CD8-positive, alpha-beta memory T cell (primary cell): ENCODE measurements at regions not wholly inside any gene's neighbourhood (a gene's known extent, or its start where the extent isn't known, plus 50 kb on each side); places are given as distances from the start of the nearest gene placed in this dataset.

Experiments
- CTCF ChIA-PET: fragments of 350-600 bp; sonication (Branson Sonifier 250); formaldehyde crosslinking; loops from one replicate; lab custom pipeline; 2021; ENCODE audit warnings: antibody characterized with exemption; lab: Charles Lee
- POLR2A ChIA-PET: fragments of 350-600 bp; sonication (Branson Sonifier 250); formaldehyde crosslinking; loops from one replicate; lab custom pipeline; 2021; ENCODE audit warnings: antibody characterized with exemption; lab: Charles Lee
- DNase-seq, 5 donors: peaks; one replicate each; pipeline versions ENCODE4 v3.0.0 to v3.0.0-alpha.2; 2020 to 2022; ENCODE audit warnings: mixed read lengths in 1 of 5
- H3K27ac ChIP-seq: one replicate; pipeline ENCODE4 v1.7.0; 2013; ENCODE audit warnings: low read depth, mild to moderate bottlenecking, low read length, moderate library complexity
- H3K27me3 ChIP-seq: 2 replicates; pipeline ENCODE4 v1.7.0; 2013; ENCODE audit warnings: low read length, mild to moderate bottlenecking; ENCODE audit not compliant: insufficient read depth, poor library complexity, severe bottlenecking
- H3K36me3 ChIP-seq: 2 replicates; pipeline ENCODE4 v1.7.0; 2013; ENCODE audit warnings: mild to moderate bottlenecking, low read length, moderate library complexity; ENCODE audit not compliant: insufficient read depth
- H3K4me1 ChIP-seq: 2 replicates; pipeline ENCODE4 v1.7.0; 2013; ENCODE audit warnings: mild to moderate bottlenecking, low read length, moderate library complexity; ENCODE audit not compliant: insufficient read depth
- H3K4me3 ChIP-seq: 2 replicates; pipeline ENCODE4 v1.7.0; 2013; ENCODE audit warnings: mild to moderate bottlenecking, low read length
- H3K9me3 ChIP-seq: 2 replicates; pipeline ENCODE4 v1.7.0; 2013; ENCODE audit warnings: mild to moderate bottlenecking, low read length
- H3K27ac Mint-ChIP-seq, 8 donors: one replicate each; pipeline ENCODE4 v1.8.0; 2020 to 2021; ENCODE audit warnings: mixed read lengths in 8 of 8, mild to moderate bottlenecking in 6 of 8, inconsistent platforms in 3 of 8, moderate library complexity in 3 of 8
- H3K27me3 Mint-ChIP-seq, 2 donors: one replicate each; pipeline ENCODE4 v1.8.0; 2020 to 2021; ENCODE audit warnings: mixed read lengths in 2 of 2, mild to moderate bottlenecking in 1 of 2, moderate library complexity in 1 of 2
- H3K36me3 Mint-ChIP-seq, 3 donors: one replicate each; pipeline ENCODE4 v1.8.0; 2020 to 2021; ENCODE audit warnings: mixed read lengths in 3 of 3, inconsistent platforms in 1 of 3, mild to moderate bottlenecking in 1 of 3
- H3K4me1 Mint-ChIP-seq, 3 donors: one replicate each; pipeline ENCODE4 v1.8.0; 2020 to 2021; ENCODE audit warnings: mixed read lengths in 3 of 3, inconsistent platforms in 1 of 3, mild to moderate bottlenecking in 1 of 3
- H3K4me3 Mint-ChIP-seq, 7 donors: one replicate each; pipeline ENCODE4 v1.8.0; 2020 to 2021; ENCODE audit warnings: mixed read lengths in 7 of 7, mild to moderate bottlenecking in 6 of 7, moderate library complexity in 4 of 7, inconsistent platforms in 2 of 7
- H3K9me3 Mint-ChIP-seq, 5 donors: one replicate each; pipeline ENCODE4 v1.8.0; 2020 to 2022; ENCODE audit warnings: mixed read lengths in 5 of 5, mild to moderate bottlenecking in 3 of 5, moderate library complexity in 2 of 5, inconsistent platforms in 1 of 5

- peak in 2 of 5 donors; percentile 0 to 23 for DNase-seq
- Histone ChIP-seq H3K27ac (no peak overlapping the region), H3K9me3 (no peaks in the 10 kb centered on the region), H3K4me1 (peaks cover 8% of the 10 kb centered on the region), H3K4me3 (no peak overlapping the region), H3K27me3 (no peaks in the 10 kb centered on the region), H3K36me3 (no peaks in the 10 kb centered on the region)
- Mint-ChIP-seq H3K4me3 (no peak overlapping the region), H3K4me1 (peaks cover 11 to 18% (median 15%) of the 10 kb centered on the region in 3 donors), H3K27ac (no peak overlapping the region), H3K9me3 (no peaks in the 10 kb centered on the region), H3K36me3 (no peaks in the 10 kb centered on the region), H3K27me3 (peaks cover 0 to 4% of the 10 kb centered on the region in 2 donors)
- POLR2A ChIA-PET: no interaction called here
- CTCF ChIA-PET: no interaction called here
Observed at GRCh38 chr14:105866841-105867321, 340.5 kb downstream of the TMEM121 start.

GRCh38 chr14:105867961-105868599 is 341.7 kb downstream of the TMEM121 start:
- ChIA-PET POLR2A (no interaction called here), CTCF (no interaction called here)
- no peaks in the 10 kb centered on the region for H3K9me3 ChIP-seq
- no peak overlapping the region for H3K27ac Mint-ChIP-seq
- H3K27me3 ChIP-seq: no peaks in the 10 kb centered on the region
- H3K36me3 Mint-ChIP-seq: no peaks in the 10 kb centered on the region
- no peaks in the 10 kb centered on the region for H3K9me3 Mint-ChIP-seq
- no peaks in the 10 kb centered on the region for H3K36me3 ChIP-seq
- no peaks in the 10 kb centered on the region for H3K27me3 Mint-ChIP-seq
- peak in 1 of 5 donors; percentile 36 for DNase-seq
- H3K4me3 Mint-ChIP-seq: no peak overlapping the region
- H3K4me1 Mint-ChIP-seq: peaks cover 0 to 6% (median 6%) of the 10 kb centered on the region in 3 donors
- H3K4me1 ChIP-seq: no peaks in the 10 kb centered on the region
- H3K4me3 ChIP-seq: no peak overlapping the region
- no peak overlapping the region for H3K27ac ChIP-seq

- POLR2A ChIA-PET: no interaction called here
- no peaks in the 10 kb centered on the region for H3K9me3 Mint-ChIP-seq
Observed at GRCh38 chr14:105871590-105871989, 345.2 kb downstream of the TMEM121 start.

GRCh38 chr14:105873870-105874512 is 347.6 kb downstream of the TMEM121 start:
- peaks cover 0 to 4% of the 10 kb centered on the region in 2 donors for H3K27me3 Mint-ChIP-seq
- no peaks in the 10 kb centered on the region for H3K9me3 ChIP-seq
- no peaks in the 10 kb centered on the region for H3K36me3 ChIP-seq
- no peaks in the 10 kb centered on the region for H3K36me3 Mint-ChIP-seq
- no peak for DNase-seq
- no peaks in the 10 kb centered on the region for H3K9me3 Mint-ChIP-seq
- no peak overlapping the region for H3K4me3 Mint-ChIP-seq
- H3K27ac Mint-ChIP-seq: no peak overlapping the region
- no peak overlapping the region for H3K4me3 ChIP-seq
- no peaks in the 10 kb centered on the region for H3K27me3 ChIP-seq
- H3K4me1 Mint-ChIP-seq: peaks cover 0 to 1% (median 0%) of the 10 kb centered on the region in 3 donors
- ChIA-PET CTCF (no interaction called here), POLR2A (no interaction called here)
- no peak overlapping the region for H3K27ac ChIP-seq
- H3K4me1 ChIP-seq: no peaks in the 10 kb centered on the region

More at GRCh38 chr14:105871590-105871989, 345.2 kb downstream of the TMEM121 start:
- no peak overlapping the region for H3K4me3 Mint-ChIP-seq
- CTCF ChIA-PET: no interaction called here
- no peaks in the 10 kb centered on the region for H3K27me3 Mint-ChIP-seq
- peaks cover 0 to 4% (median 0%) of the 10 kb centered on the region in 3 donors for H3K4me1 Mint-ChIP-seq
- no peak overlapping the region for H3K27ac Mint-ChIP-seq
- Histone ChIP-seq H3K36me3 (no peaks in the 10 kb centered on the region), H3K4me1 (no peaks in the 10 kb centered on the region), H3K4me3 (no peak overlapping the region), H3K9me3 (no peaks in the 10 kb centered on the region), H3K27ac (no peak overlapping the region), H3K27me3 (no peaks in the 10 kb centered on the region)
- no peak for DNase-seq
- H3K36me3 Mint-ChIP-seq: no peaks in the 10 kb centered on the region

GRCh38 chr14:105876158-105876557 is 349.8 kb downstream of the TMEM121 start:
- ChIA-PET CTCF (no interaction called here), POLR2A (no interaction called here)
- H3K4me1 Mint-ChIP-seq: peaks cover 0 to 4% (median 3%) of the 10 kb centered on the region in 3 donors

GRCh38 chr14:105876829-105877228 is 350.4 kb downstream of the TMEM121 start:
- Mint-ChIP-seq H3K27ac (no peak overlapping the region), H3K9me3 (no peaks in the 10 kb centered on the region), H3K36me3 (no peaks in the 10 kb centered on the region), H3K27me3 (peaks cover 0 to 4% of the 10 kb centered on the region in 2 donors), H3K4me1 (peaks cover 0 to 4% (median 3%) of the 10 kb centered on the region in 3 donors), H3K4me3 (no peak overlapping the region)
- Histone ChIP-seq H3K36me3 (no peaks in the 10 kb centered on the region), H3K4me1 (no peaks in the 10 kb centered on the region), H3K9me3 (no peaks in the 10 kb centered on the region), H3K4me3 (no peak overlapping the region), H3K27ac (no peak overlapping the region), H3K27me3 (no peaks in the 10 kb centered on the region)
- POLR2A ChIA-PET: no interaction called here
- DNase-seq: peak in 1 of 5 donors; percentile 26
- CTCF ChIA-PET: no interaction called here

More at GRCh38 chr14:105876158-105876557, 349.8 kb downstream of the TMEM121 start:
- Histone ChIP-seq H3K9me3 (no peaks in the 10 kb centered on the region), H3K4me1 (no peaks in the 10 kb centered on the region), H3K27me3 (no peaks in the 10 kb centered on the region), H3K36me3 (no peaks in the 10 kb centered on the region), H3K27ac (no peak overlapping the region), H3K4me3 (no peak overlapping the region)
- Mint-ChIP-seq H3K27me3 (peaks cover 0 to 4% of the 10 kb centered on the region in 2 donors), H3K9me3 (no peaks in the 10 kb centered on the region), H3K36me3 (no peaks in the 10 kb centered on the region), H3K4me3 (no peak overlapping the region), H3K27ac (no peak overlapping the region)
- no peak for DNase-seq

GRCh38 chr14:105877645-105878044 is 351.3 kb downstream of the TMEM121 start:
- Mint-ChIP-seq H3K36me3 (no peaks in the 10 kb centered on the region), H3K4me1 (peaks cover 0 to 4% (median 3%) of the 10 kb centered on the region in 3 donors), H3K27me3 (peaks cover 0 to 4% of the 10 kb centered on the region in 2 donors), H3K27ac (no peak overlapping the region), H3K4me3 (no peak overlapping the region), H3K9me3 (no peaks in the 10 kb centered on the region)
- no peaks in the 10 kb centered on the region for H3K36me3 ChIP-seq
- no peak overlapping the region for H3K27ac ChIP-seq
- CTCF ChIA-PET: no interaction called here
- H3K27me3 ChIP-seq: no peaks in the 10 kb centered on the region
- H3K9me3 ChIP-seq: no peaks in the 10 kb centered on the region
- H3K4me3 ChIP-seq: no peak overlapping the region
- POLR2A ChIA-PET: no interaction called here
- no peak for DNase-seq
- no peaks in the 10 kb centered on the region for H3K4me1 ChIP-seq

- no peaks in the 10 kb centered on the region for H3K9me3 Mint-ChIP-seq
- no peaks in the 10 kb centered on the region for H3K36me3 Mint-ChIP-seq
- DNase-seq: peak in 2 of 5 donors; percentile 0 to 34
- H3K4me1 ChIP-seq: no peaks in the 10 kb centered on the region
- H3K27me3 ChIP-seq: no peaks in the 10 kb centered on the region
- no peak overlapping the region for H3K27ac ChIP-seq
- POLR2A ChIA-PET: no interaction called here
- no peaks in the 10 kb centered on the region for H3K9me3 ChIP-seq
- peaks cover 0 to 4% (median 3%) of the 10 kb centered on the region in 3 donors for H3K4me1 Mint-ChIP-seq
- no peaks in the 10 kb centered on the region for H3K36me3 ChIP-seq
- H3K27ac Mint-ChIP-seq: no peak overlapping the region
- peaks cover 0 to 4% of the 10 kb centered on the region in 2 donors for H3K27me3 Mint-ChIP-seq
- no peak overlapping the region for H3K4me3 Mint-ChIP-seq
- H3K4me3 ChIP-seq: no peak overlapping the region
- CTCF ChIA-PET: no interaction called here
Observed at GRCh38 chr14:105878125-105878524, 351.7 kb downstream of the TMEM121 start.
